H1 (cell line): ENCODE measurements at regions not wholly inside any gene's neighbourhood (a gene's known extent, or its start where the extent isn't known, plus 50 kb on each side); places are given as distances from the start of the nearest gene placed in this dataset.

Experiments used
- BACH1 ChIP-seq: IDR thresholded peaks from 2 replicates; pipeline ENCODE4 v1.6.1; 2012; ENCODE audit warnings: low read length, improper control_type of control experiment
- KDM4A ChIP-seq: IDR thresholded peaks from one replicate; pipeline ENCODE4 v1.7.1; 2012; ENCODE audit warnings: low read depth, mild to moderate bottlenecking, moderate library complexity, low read length, inconsistent platforms; ENCODE audit not compliant: severe bottlenecking
- TAF7 ChIP-seq: optimal IDR thresholded peaks from 2 replicates; pipeline ENCODE3; 2011; ENCODE audit warnings: low read depth, mild to moderate bottlenecking, inconsistent platforms, low read length, moderate library complexity, borderline replicate concordance

DNA sequence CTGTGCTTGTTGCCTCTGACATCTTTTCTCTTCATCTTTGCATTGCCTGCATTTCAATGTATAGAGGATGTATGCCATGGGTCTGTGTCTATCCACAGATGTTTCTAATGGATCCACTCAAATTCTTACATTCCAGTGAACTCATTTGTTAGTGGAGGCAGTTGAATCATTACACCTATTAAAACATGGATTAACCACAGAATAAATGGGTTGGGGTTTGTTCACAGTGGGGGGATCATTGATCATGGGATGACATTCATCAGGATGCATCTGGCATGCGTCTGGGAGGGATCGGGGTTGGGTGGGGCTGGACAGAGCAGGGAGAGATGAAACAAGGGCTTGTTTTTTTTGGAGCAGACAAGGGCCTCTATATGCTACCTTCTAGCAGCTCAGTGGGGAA is 182.5 kb downstream of the RHOU start (continued):
- TF ChIP-seq BACH1, result no peak
- no peak for TF ChIP-seq TAF7
- no peak for TF ChIP-seq KDM4A
